Activated CD8-positive, alpha-beta T cell treated with anti-CD3 and anti-CD28 coated beads for 36 hours (primary cell): ENCODE measurements at regions not wholly inside any gene's neighbourhood (a gene's known extent, or its start where the extent isn't known, plus 50 kb on each side); places are given as distances from the start of the nearest gene placed in this dataset.

Experiments
- ATAC-seq: fragments of 200-7000 bp; cut with Tn5 transposase; one replicate; pipeline ENCODE4 v1.10.0; 2021; ENCODE audit warnings: mild to moderate bottlenecking, moderate library complexity
- CTCF ChIA-PET: fragments of 350-600 bp; sonication (Branson Sonifier 250); formaldehyde crosslinking; loops from one replicate; lab custom pipeline; 2021; ENCODE audit warnings: antibody characterized with exemption; lab: Charles Lee
- POLR2A ChIA-PET: fragments of 350-600 bp; sonication (Branson Sonifier 250); formaldehyde crosslinking; loops from one replicate; lab custom pipeline; 2021; ENCODE audit warnings: antibody characterized with exemption; lab: Charles Lee
- DNase-seq: peaks from one replicate; pipeline ENCODE4 v3.0.0-alpha.2; 2020
- H3K27ac Mint-ChIP-seq: one replicate; pipeline ENCODE4 v1.8.0; 2021; ENCODE audit warnings: mild to moderate bottlenecking, mixed read lengths
- H3K27me3 Mint-ChIP-seq: one replicate; pipeline ENCODE4 v1.8.0; 2021; ENCODE audit warnings: mixed read lengths
- H3K36me3 Mint-ChIP-seq: one replicate; pipeline ENCODE4 v1.8.0; 2021; ENCODE audit warnings: low read depth, mixed read lengths
- H3K4me1 Mint-ChIP-seq: one replicate; pipeline ENCODE4 v1.8.0; 2021; ENCODE audit warnings: low read depth, mixed read lengths
- H3K4me3 Mint-ChIP-seq: one replicate; pipeline ENCODE4 v1.8.0; 2021; ENCODE audit warnings: mild to moderate bottlenecking, moderate library complexity, mixed read lengths
- H3K9me3 Mint-ChIP-seq: one replicate; pipeline ENCODE4 v1.8.0; 2021; ENCODE audit warnings: mixed read lengths
- CTCF ChIP-seq: fragments of 200-600 bp; IDR thresholded peaks from one replicate; pipeline ENCODE4 v1.8.0; 2022; ENCODE audit warnings: antibody characterized with exemption, mild to moderate bottlenecking
- intact Hi-C: fragments of 100-400 bp; cut with micrococcal nuclease; formaldehyde crosslinking; loops from one replicate; pipeline ENCODE4 v1.10.0; 2022

DNA sequence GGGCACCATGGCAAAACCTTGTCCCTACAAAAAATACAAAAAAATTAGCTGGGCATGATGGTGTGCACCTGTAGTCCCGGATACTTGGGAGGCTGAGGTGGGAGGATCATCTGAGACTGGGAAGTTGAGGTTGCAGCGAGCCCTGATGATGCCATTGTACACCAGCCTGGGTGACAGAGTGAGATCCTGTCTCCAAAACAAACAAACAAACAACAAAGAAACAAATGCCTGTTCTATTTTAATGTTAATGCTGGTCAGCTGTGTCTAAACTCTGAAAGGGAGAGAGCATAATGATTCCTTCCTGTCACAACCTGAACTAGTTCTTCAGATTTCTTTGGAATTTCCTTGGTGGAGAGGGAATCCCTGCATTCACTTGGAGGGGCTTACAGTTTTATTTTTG lies 413.0 kb upstream of the TBL1XR1 start:
- ATAC-seq, result no peak
- H3K9me3 Mint-ChIP-seq, result no peaks in the 10 kb centered on the region
- POLR2A ChIA-PET, result interaction anchor here (0.6 kb wide), 1 partner anchor 598 kb away, joined by 3 read pairs; no protein-coding TSS in a partner anchor
- intact Hi-C loops, result no loop called here
- no peaks in the 10 kb centered on the region for H3K27me3 Mint-ChIP-seq
- CTCF ChIA-PET, result no interaction called here
- DNase-seq, result no peak
- peaks cover 21% of the 10 kb centered on the region for H3K4me1 Mint-ChIP-seq
- TF ChIP-seq CTCF, result no peak
- no peak overlapping the region for H3K4me3 Mint-ChIP-seq
- no peak overlapping the region for H3K27ac Mint-ChIP-seq
- no peaks in the 10 kb centered on the region for H3K36me3 Mint-ChIP-seq

DNA sequence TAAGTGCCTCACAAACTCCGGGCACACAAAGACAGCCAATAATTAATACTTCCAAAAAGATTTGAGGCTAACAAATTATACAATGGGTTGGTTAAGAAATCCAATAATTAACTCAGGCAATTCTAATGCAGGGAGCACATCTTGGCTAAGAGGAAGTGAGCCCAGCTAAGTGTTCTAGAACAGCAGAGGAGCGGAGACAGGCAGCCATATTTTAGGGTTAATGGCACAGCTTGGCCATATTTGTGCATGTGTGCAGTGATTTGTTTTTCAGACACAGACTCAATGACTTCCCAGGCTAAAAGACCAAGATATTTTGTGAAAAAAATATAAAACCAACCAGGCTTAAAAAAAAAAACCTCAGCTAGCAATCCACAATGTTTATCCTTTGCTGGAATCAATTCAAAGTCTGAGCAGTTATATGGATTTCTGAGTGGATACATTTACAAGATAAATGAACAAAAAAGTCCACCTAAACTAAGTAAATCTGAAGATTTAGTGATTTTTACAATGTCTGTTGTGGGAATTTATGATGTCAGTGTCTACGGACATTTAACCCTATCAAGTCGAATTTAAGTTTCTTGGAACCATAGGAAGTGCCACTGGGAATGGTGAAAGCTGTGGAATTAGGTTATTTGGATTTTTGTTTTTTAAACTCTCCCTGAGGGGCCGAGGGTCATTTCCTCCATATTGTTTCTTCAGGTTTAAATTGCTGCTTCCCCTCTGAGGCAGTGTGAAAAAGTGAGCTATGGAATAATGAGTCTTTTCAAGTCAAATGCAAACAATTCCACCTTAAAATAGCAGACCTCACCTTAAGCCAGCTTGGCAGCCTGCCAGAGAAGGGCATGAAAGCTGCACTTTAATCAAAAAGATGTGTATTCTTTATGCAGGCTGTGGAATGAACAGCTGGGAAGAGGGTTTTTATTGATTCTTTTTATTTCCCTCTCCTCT lies 413.7 kb upstream of the TBL1XR1 start:
- DNase-seq (no peak), ATAC-seq (no peak)
- intact Hi-C loops, result no loop called here
- H3K4me1 Mint-ChIP-seq, result peaks cover 21% of the 10 kb centered on the region
- no peak overlapping the region for H3K27ac Mint-ChIP-seq
- H3K27me3 Mint-ChIP-seq, result no peaks in the 10 kb centered on the region
- no peaks in the 10 kb centered on the region for H3K36me3 Mint-ChIP-seq
- POLR2A ChIA-PET, result interaction anchor here (0.6 kb wide), 1 partner anchor 70 kb away, joined by 3 read pairs; no protein-coding TSS in a partner anchor
- H3K4me3 Mint-ChIP-seq, result no peak overlapping the region
- no peak for TF ChIP-seq CTCF
- CTCF ChIA-PET, result no interaction called here
- no peaks in the 10 kb centered on the region for H3K9me3 Mint-ChIP-seq

GRCh38 chr3:177611752-177612334 lies 414.6 kb upstream of the TBL1XR1 start:
- ChIA-PET CTCF (no interaction called here), POLR2A (interaction anchor here (0.6 kb wide), 1 partner anchor 71 kb away, joined by 3 read pairs; no protein-coding TSS in a partner anchor)
- Mint-ChIP-seq H3K27me3 (no peaks in the 10 kb centered on the region), H3K9me3 (no peaks in the 10 kb centered on the region), H3K4me3 (no peak overlapping the region), H3K36me3 (no peaks in the 10 kb centered on the region), H3K27ac (no peak overlapping the region), H3K4me1 (peaks cover 18% of the 10 kb centered on the region)
- TF ChIP-seq CTCF, result no peak
- no peak for DNase-seq
- ATAC-seq, result no peak
- intact Hi-C loops, result no loop called here

- ChIA-PET CTCF (interaction anchor here (0.7 kb wide), 1 partner anchor 562 kb away, joined by 3 read pairs; no protein-coding TSS in a partner anchor), POLR2A (no interaction called here)
- H3K36me3 Mint-ChIP-seq, result no peaks in the 10 kb centered on the region
- peaks cover 12% of the 10 kb centered on the region for H3K4me1 Mint-ChIP-seq
- TF ChIP-seq CTCF, result no peak
- no peak overlapping the region for H3K27ac Mint-ChIP-seq
- H3K9me3 Mint-ChIP-seq, result no peaks in the 10 kb centered on the region
- ATAC-seq (no peak), DNase-seq (no peak)
- no peaks in the 10 kb centered on the region for H3K27me3 Mint-ChIP-seq
- intact Hi-C loops, result no loop called here
- H3K4me3 Mint-ChIP-seq, result no peak overlapping the region
Observed at GRCh38 chr3:177613901-177614300, 416.6 kb upstream of the TBL1XR1 start.

GRCh38 chr3:177615015-177615414 lies 417.7 kb upstream of the TBL1XR1 start:
- Mint-ChIP-seq H3K27ac (no peak overlapping the region), H3K36me3 (no peaks in the 10 kb centered on the region), H3K4me1 (peaks cover 12% of the 10 kb centered on the region), H3K9me3 (no peaks in the 10 kb centered on the region), H3K4me3 (no peak overlapping the region), H3K27me3 (no peaks in the 10 kb centered on the region)
- intact Hi-C loops, result no loop called here
- ChIA-PET CTCF (no interaction called here), POLR2A (no interaction called here)
- ATAC-seq (no peak), DNase-seq (no peak)
- TF ChIP-seq CTCF, result no peak
